NCI-H82 (cell line): ENCODE measurements at regions not wholly inside any gene's neighbourhood (a gene's known extent, or its start where the extent isn't known, plus 50 kb on each side); places are given as distances from the start of the nearest gene placed in this dataset.

Experiments
- DNase-seq: peaks from one replicate; lab custom pipeline; 2025; lab: John Stamatoyannopoulos, UW

- no peak for DNase-seq
Measured at GRCh38 chr6:133187114-133187513, 54.0 kb upstream of the EYA4 start.

- no peak for DNase-seq
Measured at GRCh38 chr6:133187657-133188453, 53.3 kb upstream of the EYA4 start.

GRCh38 chr6:133190912-133191311 is 50.2 kb upstream of the EYA4 start:
- no peak for DNase-seq

- DNase-seq: no peak
Measured at GRCh38 chr6:133191323-133191722, 49.8 kb upstream of the EYA4 start.
